ENCODE measurements at regions not wholly inside any gene's neighbourhood (a gene's known extent, or its start where the extent isn't known, plus 50 kb on each side); places are given as distances from the start of the nearest gene placed in this dataset.

DNA sequence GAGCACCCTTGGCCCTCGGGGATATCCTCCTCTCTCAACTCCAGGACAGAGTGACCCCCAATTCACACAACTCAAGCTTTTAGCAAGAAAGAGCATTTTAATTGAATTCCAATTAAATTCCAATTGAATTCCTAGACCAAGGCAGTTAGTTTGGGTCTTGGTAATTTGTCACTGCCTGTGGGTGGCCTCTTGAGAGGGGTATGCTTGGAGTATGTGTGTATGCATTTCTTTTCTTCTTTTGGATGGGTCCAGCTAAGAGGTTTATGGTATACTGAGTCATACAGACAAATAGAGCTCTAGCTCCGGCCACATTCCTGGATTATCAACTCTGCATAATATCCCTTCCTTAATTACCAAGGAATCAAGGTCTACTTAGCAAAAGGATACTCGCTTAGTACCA, 136.7 kb downstream of the PCTP start:
- ATAC-seq (no peak), DNase-seq (no peak)
- Mint-ChIP-seq H3K4me1 (ENCODE audit: low read depth) (no peaks in the 10 kb centered on the region), H3K9me3 (no peaks in the 10 kb centered on the region), H3K36me3 (ENCODE audit: insufficient read depth) (no peaks in the 10 kb centered on the region), H3K27me3 (ENCODE audit: low read depth) (no peaks in the 10 kb centered on the region), H3K4me3 (no peak overlapping the region)

DNA sequence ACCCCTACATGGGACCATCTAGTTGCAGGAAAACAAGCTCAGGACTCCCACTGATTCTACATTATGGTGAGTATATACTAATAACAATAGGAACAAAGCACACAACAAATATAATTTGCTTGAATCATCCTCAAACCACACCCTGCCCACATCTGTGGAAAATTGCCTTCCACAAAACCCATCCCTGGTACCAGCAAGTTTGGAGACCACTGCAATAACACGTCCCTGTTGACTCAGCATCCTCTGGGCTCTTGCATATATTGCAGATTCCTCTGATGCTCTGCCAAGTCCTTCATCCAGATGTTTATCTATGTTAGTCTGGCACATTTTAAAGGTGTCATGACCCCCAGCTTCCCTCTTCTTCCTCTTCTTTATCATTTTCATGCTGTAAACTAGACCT, 138.4 kb downstream of the PCTP start:
- Mint-ChIP-seq H3K9me3 (no peaks in the 10 kb centered on the region), H3K27me3 (ENCODE audit: low read depth) (no peaks in the 10 kb centered on the region), H3K4me1 (ENCODE audit: low read depth) (no peaks in the 10 kb centered on the region), H3K36me3 (ENCODE audit: insufficient read depth) (no peaks in the 10 kb centered on the region), H3K4me3 (no peak overlapping the region)
- no peak for ATAC-seq
- DNase-seq, result no peak

DNA sequence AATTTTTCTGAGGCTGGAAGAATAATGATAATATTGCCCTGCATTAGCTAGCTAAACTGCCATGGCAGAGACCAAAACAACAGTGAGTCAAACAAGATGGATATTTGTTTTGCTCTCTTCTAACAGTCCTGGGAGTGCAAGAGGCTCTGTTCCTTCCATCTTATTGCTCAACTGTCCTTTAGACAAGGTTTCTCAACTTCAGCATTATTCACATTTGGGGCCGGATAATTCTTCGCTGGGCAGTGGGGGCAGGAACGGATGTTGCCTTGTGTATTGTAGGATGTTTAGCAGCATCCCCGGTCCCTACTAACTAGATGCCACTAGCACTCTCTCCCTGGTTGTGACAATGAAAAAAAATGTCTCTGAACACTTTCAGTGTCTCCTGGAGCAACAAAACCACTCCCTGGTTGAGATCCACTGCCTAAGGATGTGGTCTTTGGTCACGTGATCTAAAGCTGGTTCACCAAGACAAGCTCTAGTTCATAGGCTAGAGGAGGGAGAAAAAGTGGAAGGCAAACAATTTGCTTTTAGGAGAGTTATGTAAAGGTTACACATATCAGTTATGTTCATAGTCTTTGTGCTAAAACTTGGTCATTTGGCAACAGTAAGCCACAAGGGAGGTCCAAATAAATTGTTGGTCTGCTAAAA, 144.4 kb downstream of the PCTP start:
- no peak for ATAC-seq
- DNase-seq, result no peak
- Mint-ChIP-seq H3K4me3 (no peak overlapping the region), H3K27me3 (ENCODE audit: low read depth) (peaks cover 3% of the 10 kb centered on the region), H3K4me1 (ENCODE audit: low read depth) (no peaks in the 10 kb centered on the region), H3K9me3 (no peaks in the 10 kb centered on the region), H3K36me3 (ENCODE audit: insufficient read depth) (no peaks in the 10 kb centered on the region)

DNA sequence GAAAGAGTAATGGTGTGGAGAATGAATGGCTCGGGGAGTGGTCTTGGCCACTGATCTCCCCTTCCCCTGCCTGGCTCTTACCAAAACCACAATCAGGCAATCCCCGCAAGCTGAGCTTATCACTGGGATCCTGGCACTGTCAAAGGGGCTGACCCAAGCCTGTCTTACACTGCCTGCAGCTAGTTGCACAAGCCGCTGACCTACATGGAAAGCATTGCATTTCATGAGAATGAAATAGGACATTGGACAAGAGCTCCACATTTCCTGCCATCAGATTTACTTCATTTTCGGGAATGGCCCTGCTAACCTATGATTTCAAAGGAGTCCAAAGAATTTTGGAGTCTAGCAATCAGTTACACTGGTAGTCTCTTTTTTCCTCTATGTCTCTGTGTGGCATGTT, 146.4 kb downstream of the PCTP start:
- Mint-ChIP-seq H3K4me3 (no peak overlapping the region), H3K9me3 (no peaks in the 10 kb centered on the region), H3K27me3 (ENCODE audit: low read depth) (peaks cover 3% of the 10 kb centered on the region), H3K4me1 (ENCODE audit: low read depth) (no peaks in the 10 kb centered on the region), H3K36me3 (ENCODE audit: insufficient read depth) (no peaks in the 10 kb centered on the region)
- DNase-seq (no peak), ATAC-seq (no peak)

DNA sequence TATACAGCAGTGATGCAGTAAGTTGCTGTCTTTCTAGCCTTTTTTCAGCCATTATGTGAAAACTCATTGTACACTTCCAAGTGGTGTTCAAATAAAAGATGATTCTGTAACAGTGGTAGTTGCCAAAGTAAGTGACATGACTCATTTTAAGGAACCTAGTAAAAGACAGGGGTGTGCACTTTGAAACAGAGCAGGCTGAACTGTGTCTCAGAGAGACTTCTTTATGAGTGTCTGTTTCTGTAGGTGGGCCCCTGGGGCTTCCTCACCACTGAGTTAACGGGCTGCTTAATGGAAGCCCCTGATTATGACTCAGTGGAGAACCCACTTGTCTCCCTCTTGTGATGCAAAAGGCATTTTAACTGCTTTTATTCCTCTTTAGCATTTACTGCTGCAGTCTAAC, 147.3 kb downstream of the PCTP start:
- Mint-ChIP-seq H3K4me1 (ENCODE audit: low read depth) (no peaks in the 10 kb centered on the region), H3K9me3 (no peaks in the 10 kb centered on the region), H3K27me3 (ENCODE audit: low read depth) (peaks cover 3% of the 10 kb centered on the region), H3K36me3 (ENCODE audit: insufficient read depth) (no peaks in the 10 kb centered on the region), H3K4me3 (no peak overlapping the region)
- DNase-seq (no peak), ATAC-seq (no peak)

DNA sequence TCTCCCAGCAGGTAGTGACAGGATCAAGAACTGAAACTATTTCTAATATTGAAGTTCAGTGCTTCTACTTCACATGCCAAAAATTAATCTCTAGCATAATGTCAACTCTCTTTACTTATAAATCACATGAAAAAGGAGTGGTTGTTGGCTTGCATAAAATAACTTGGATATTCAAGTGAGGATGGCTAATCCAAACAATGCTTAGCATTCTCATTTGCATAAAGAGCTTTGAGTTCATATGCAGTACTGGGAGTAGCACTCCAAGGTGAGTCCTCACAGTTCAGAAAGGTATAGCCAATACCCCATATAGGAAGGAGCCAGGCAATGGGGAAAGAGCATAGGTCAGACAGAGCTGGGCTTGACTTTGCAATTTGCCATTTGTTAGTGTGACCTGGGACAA, 149.3 kb downstream of the PCTP start:
- no peak for ATAC-seq
- Mint-ChIP-seq H3K36me3 (ENCODE audit: insufficient read depth) (no peaks in the 10 kb centered on the region), H3K4me3 (no peak overlapping the region), H3K4me1 (ENCODE audit: low read depth) (no peaks in the 10 kb centered on the region), H3K27me3 (ENCODE audit: low read depth) (peaks cover under 1% of the 10 kb centered on the region), H3K9me3 (no peaks in the 10 kb centered on the region)
- DNase-seq, result no peak

DNA sequence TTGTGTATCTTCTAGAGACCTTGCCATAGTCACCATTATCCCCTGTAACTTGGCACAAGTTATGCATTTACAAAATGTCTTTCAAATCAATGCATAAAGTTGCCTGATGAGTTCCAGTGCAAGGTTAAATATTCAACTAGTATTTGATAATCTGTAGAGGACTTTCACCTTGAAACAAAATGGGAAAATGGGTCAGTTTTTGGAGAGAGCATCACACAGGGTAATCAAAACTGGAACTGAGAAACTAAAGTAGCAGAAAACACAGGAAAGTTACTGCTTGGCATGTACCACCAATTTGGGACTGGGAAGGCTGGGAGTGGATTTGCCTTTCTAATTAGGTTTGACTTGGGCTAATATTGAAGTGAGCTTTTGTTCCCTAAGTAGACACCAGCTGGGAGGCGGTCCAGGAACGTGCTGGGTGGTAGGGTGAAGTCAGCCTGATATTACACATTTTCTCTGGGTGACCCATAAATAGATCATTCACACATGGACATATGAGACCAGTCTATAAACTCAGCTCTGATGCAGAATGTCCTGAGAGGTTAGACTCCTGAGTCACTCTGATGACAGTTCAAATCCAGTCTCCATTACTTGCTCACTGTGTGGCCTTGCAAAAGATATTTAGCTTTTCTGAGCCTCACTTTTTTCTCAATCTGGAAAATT, 152.3 kb downstream of the PCTP start:
- Mint-ChIP-seq H3K27me3 (ENCODE audit: low read depth) (no peaks in the 10 kb centered on the region), H3K36me3 (ENCODE audit: insufficient read depth) (no peaks in the 10 kb centered on the region), H3K4me1 (ENCODE audit: low read depth) (no peaks in the 10 kb centered on the region), H3K9me3 (no peaks in the 10 kb centered on the region), H3K4me3 (no peak overlapping the region)
- ATAC-seq, result no peak
- DNase-seq, result no peak

DNA sequence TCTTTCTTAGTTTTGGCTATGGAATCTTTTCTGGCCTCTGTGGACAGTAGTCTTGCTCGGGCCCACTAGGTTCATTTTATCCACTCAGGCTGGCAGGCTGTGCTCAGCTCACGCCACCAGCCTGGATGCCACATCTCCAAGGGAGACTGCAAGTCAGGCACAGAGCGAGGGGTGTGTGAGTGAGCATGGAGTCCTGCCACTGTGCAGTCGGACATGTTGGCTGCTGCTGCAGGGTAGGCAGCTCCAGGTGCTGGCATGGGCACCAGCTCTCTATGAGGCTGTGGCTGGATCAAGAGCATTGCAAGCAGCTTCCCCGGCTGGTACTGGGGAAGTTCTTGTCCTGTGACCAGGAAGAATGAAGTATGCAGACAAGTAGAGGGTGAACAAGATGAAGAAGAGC, 158.9 kb downstream of the PCTP start:
- no peak for DNase-seq
- peaks cover 2% of the 10 kb centered on the region for H3K27me3 Mint-ChIP-seq (ENCODE audit: low read depth)
- no peaks in the 10 kb centered on the region for H3K4me1 Mint-ChIP-seq (ENCODE audit: low read depth)
- ATAC-seq, result no peak
- H3K36me3 Mint-ChIP-seq (ENCODE audit: insufficient read depth), result no peaks in the 10 kb centered on the region
- H3K4me3 Mint-ChIP-seq, result no peak overlapping the region
- H3K9me3 Mint-ChIP-seq, result no peaks in the 10 kb centered on the region

DNA sequence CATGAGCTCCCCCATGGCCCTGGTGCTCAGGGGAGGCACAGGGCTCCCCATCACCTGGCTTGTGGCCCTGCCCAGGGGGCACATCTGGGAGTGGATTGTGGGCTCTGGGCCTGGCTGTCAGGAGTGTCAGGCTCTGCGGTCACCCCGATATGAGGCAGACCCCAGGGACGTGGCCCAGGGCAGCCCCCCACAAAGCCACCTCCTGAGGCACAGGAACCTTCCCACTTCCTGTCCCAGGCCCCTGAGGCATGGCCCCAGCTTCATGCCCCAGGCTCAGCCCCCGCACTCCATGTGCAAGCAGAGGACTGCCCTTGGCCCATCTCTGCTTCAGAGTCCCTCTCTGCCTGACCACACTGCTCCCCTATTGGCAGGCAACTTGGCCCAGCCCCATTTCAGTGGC, 160.3 kb downstream of the PCTP start:
- Mint-ChIP-seq H3K27me3 (ENCODE audit: low read depth) (peaks cover 2% of the 10 kb centered on the region), H3K4me3 (no peak overlapping the region), H3K36me3 (ENCODE audit: insufficient read depth) (no peaks in the 10 kb centered on the region), H3K4me1 (ENCODE audit: low read depth) (no peaks in the 10 kb centered on the region), H3K9me3 (no peaks in the 10 kb centered on the region)
- DNase-seq (no peak), ATAC-seq (no peak)

DNA sequence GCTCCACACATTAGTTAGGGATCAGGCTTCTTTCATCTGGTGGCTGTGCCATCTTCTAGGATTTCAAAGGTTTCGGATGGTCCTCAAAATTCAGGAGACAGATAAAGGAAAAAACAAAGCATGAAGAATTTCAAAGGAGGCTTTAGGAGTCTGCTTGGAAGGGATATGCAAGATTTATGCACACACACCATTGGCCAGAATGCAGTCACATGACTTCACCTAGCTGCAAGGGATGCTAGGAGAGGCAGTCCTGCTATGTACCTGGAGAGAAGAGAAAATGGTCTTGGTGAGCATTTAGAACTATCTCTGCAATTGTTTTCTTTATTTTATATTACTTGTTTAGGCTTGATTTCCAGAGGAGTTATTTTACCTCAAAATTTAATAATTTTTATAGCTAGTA, 174.6 kb downstream of the PCTP start:
- Mint-ChIP-seq H3K9me3 (peaks cover 8% of the 10 kb centered on the region), H3K36me3 (ENCODE audit: insufficient read depth) (no peaks in the 10 kb centered on the region), H3K4me1 (ENCODE audit: low read depth) (peaks cover 8% of the 10 kb centered on the region), H3K4me3 (no peak overlapping the region), H3K27me3 (ENCODE audit: low read depth) (peaks cover 2% of the 10 kb centered on the region)
- ATAC-seq (no peak), DNase-seq (no peak)

DNA sequence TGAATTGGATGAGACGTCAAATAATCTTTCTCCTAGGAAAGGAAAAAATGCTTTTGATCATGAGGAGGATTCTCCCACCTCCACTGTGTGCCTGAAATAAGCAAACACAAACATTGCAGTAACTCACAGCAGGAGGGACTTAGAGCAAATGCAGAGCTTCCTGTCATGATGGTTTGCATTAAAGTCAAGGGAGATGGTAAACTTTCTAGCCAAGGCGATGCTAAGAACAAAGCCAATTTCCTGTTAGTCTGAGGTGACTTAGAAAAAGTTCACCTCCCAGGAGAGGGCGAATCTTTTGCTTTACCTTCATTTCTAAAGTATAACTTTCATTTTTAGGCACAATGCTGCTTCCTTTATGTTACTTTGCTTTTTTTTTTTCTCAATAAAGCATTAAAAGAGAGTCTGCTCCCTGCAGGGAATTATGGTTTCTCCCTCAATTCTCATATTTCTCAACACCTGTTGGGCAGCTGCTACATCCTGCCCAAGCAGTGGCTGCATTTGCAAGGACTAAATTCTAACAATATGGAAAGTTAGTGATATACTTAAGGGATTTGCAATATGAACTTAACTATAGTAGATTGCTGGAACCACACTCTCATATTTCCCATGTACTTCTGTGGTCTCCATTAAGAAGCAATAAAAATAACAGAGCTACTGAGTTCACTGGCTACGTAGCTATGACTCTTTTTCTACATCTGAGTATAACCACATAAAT, 175.6 kb downstream of the PCTP start:
- Mint-ChIP-seq H3K36me3 (ENCODE audit: insufficient read depth) (no peaks in the 10 kb centered on the region), H3K4me1 (ENCODE audit: low read depth) (peaks cover 8% of the 10 kb centered on the region), H3K9me3 (peaks cover 8% of the 10 kb centered on the region), H3K27me3 (ENCODE audit: low read depth) (peaks cover 2% of the 10 kb centered on the region), H3K4me3 (no peak overlapping the region)
- ATAC-seq (no peak), DNase-seq (no peak)

DNA sequence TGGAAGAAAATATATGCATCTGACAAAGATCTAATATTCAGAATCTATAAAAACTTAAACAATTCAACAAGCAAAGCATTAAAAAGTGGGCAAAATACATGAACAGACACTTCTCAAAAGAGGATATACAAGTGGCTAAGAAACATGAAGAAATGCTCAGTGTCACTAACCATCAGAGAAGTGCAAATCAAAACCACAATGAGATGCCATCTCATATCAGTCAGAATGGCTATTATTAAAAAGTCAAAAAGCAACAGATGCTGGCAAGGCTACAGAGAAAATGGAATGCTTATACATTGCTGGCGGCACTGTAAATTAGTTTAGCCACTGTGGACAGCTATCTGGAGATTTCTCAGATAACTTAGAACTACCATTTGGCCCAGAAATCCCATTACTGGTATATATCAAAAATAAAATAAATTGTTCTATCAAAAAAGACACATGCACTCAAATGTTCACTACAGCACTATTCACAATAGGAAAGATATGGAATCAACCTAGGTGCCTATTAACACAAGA, 179.5 kb downstream of the PCTP start:
- H3K36me3 Mint-ChIP-seq (ENCODE audit: insufficient read depth), result no peaks in the 10 kb centered on the region
- DNase-seq (no peak), ATAC-seq (no peak)
- peaks cover 5% of the 10 kb centered on the region for H3K9me3 Mint-ChIP-seq
- peaks cover 8% of the 10 kb centered on the region for H3K4me1 Mint-ChIP-seq (ENCODE audit: low read depth)
- no peak overlapping the region for H3K4me3 Mint-ChIP-seq
- peaks cover 6% of the 10 kb centered on the region for H3K27me3 Mint-ChIP-seq (ENCODE audit: low read depth)

DNA sequence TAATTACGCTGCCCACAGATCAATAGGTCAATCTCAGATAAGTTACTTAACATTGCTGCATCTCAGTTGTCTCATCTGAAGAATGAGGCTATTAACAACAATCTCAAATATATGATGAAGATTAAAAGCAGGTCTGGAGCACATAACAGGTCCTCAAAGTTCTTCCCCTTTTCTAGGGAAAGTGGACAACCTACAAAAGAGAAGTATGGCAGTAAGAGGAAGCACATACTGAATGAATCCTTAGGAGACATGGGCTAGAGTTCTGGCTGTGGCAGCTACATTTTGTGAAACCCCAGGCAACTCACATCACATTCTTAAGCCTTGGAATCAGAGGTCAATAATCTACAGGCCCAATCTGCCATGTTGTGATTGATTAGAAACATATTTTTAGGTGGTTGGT, 180.6 kb downstream of the PCTP start:
- no peak for DNase-seq
- no peaks in the 10 kb centered on the region for H3K36me3 Mint-ChIP-seq (ENCODE audit: insufficient read depth)
- H3K9me3 Mint-ChIP-seq, result no peaks in the 10 kb centered on the region
- no peak overlapping the region for H3K4me3 Mint-ChIP-seq
- no peak for ATAC-seq
- peaks cover 6% of the 10 kb centered on the region for H3K27me3 Mint-ChIP-seq (ENCODE audit: low read depth)
- H3K4me1 Mint-ChIP-seq (ENCODE audit: low read depth), result peaks cover 2% of the 10 kb centered on the region

DNA sequence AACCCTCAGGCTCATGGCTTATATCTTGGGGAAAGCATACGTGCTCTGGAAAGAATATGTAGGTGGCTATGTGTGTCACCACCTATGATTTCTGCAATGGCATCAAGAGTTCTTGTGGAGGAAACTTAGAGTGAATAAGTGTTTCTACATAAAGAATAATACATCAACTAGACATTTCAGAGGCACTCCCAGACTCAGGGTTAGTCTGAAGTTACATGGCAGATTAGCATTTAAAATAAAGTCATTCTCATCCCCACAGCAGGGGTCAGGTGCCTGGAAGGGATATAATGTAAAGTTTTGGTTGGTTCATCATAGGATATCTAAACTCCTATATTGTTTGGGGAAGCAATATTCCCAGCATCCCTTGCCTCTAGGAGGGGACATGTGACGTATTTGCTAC, 182.1 kb downstream of the PCTP start:
- Mint-ChIP-seq H3K36me3 (ENCODE audit: insufficient read depth) (no peaks in the 10 kb centered on the region), H3K27me3 (ENCODE audit: low read depth) (peaks cover 8% of the 10 kb centered on the region), H3K4me1 (ENCODE audit: low read depth) (peaks cover 2% of the 10 kb centered on the region), H3K4me3 (no peak overlapping the region), H3K9me3 (no peaks in the 10 kb centered on the region)
- ATAC-seq (no peak), DNase-seq (no peak)

Data from activated T-cell treated with anti-CD3 and anti-CD28 coated beads, Interleukin-2, amount 50 U/mL, for 4 hours (primary cell).